ENCODE measurements at regions not wholly inside any gene's neighbourhood (a gene's known extent, or its start where the extent isn't known, plus 50 kb on each side); places are given as distances from the start of the nearest gene placed in this dataset.

GRCh38 chr6:25014369-25014768 is 78.6 kb upstream of the RIPOR2 start:
- peaks cover 23% of the 10 kb centered on the region for H3K4me1 ChIP-seq (ENCODE audit: control insufficient read depth, insufficient read depth, low read length)
- H3K9me3 ChIP-seq (ENCODE audit: control insufficient read depth, insufficient read depth, low read length): no peaks in the 10 kb centered on the region
- no peak overlapping the region for H2AK9ac ChIP-seq (replicated peaks; ENCODE audit: low read depth, low read length, poor library complexity)
- H3K4ac ChIP-seq (ENCODE audit: low read depth, low read length): peak overlapping the region; percentile 2; the same call in 1 of the 2 replicates
- H2BK120ac ChIP-seq (ENCODE audit: low read depth, low read length): peak overlapping the region; percentile 21; the same call in 1 of the 2 replicates
- in situ Hi-C loops (cut with MboI; ENCODE audit: low sequenced_read_pairs) (no loop called here), intact Hi-C loops (cut with micrococcal nuclease) (loop anchor here (5.0 kb wide), 2 partner anchors 237 to 292 kb away; no protein-coding TSS in a partner anchor), dilution Hi-C loops (cut with HindIII; ENCODE audit: low sequenced_read_pairs, unreplicated experiment) (no loop called here)
- no peak overlapping the region for H2AFZ ChIP-seq (replicated peaks; ENCODE audit: low read length, poor library complexity)
- no peak for ATAC-seq (ENCODE audit: low read depth)
- no peaks in the 10 kb centered on the region for H3K79me1 ChIP-seq (ENCODE audit: low read depth in 1 of 2, low read length in 2 of 2)
- peak overlapping the region; percentile 98 for H3K18ac ChIP-seq (ENCODE audit: low read depth, low read length)
- H2AK5ac ChIP-seq (ENCODE audit: low read depth, low read length): peak overlapping the region; percentile 26; the same call in 1 of the 2 replicates
- H3K23ac ChIP-seq (ENCODE audit: low read depth, low read length): no peak overlapping the region; the same call in 1 of the 2 replicates
- H3K4me2 ChIP-seq (ENCODE audit: low read depth, low read length): no peak overlapping the region
- no CpG with 5 or more reads among the region's 3 CpGs for WGBS, 2 experiments (ENCODE audit: extremely low coverage in 2 of 2, insufficient read length in 1 of 2)
- H3K27ac ChIP-seq (ENCODE audit: insufficient read depth, low read length): peak overlapping the region; percentile 1; the same call in 1 of the 2 replicates
- no peaks in the 10 kb centered on the region for H3K36me3 ChIP-seq (ENCODE audit: control insufficient read depth, insufficient read depth, low read length)
- H2BK20ac ChIP-seq (ENCODE audit: low read depth, low read length): peak overlapping the region; percentile 60; the same call in 1 of the 2 replicates
- ChIA-PET POLR2A (ENCODE audit: unreplicated experiment) (no interaction called here), CTCF (interaction anchor here (1.2 kb wide), 1 partner anchor 22 kb away, joined by 4 read pairs; no protein-coding TSS in a partner anchor)
- H3K27me3 ChIP-seq (ENCODE audit: control insufficient read depth, insufficient read depth, low read length): no peaks in the 10 kb centered on the region
- peak overlapping the region; percentile 7 for H4K91ac ChIP-seq (ENCODE audit: insufficient read depth, low read depth, low read length)
- peaks cover 11% of the 10 kb centered on the region for H3K9me1 ChIP-seq (ENCODE audit: insufficient read depth, low read length)
- H3K9ac ChIP-seq (ENCODE audit: low read depth, low read length): no peak overlapping the region
- no peak for DNase-seq
- peak overlapping the region; percentile 38 for H2BK15ac ChIP-seq (ENCODE audit: low read depth, low read length)
- H3K56ac ChIP-seq (ENCODE audit: extremely low read depth, insufficient read depth, low read length): no peak overlapping the region
- peak overlapping the region; percentile 46; the same call in 1 of the 2 replicates for H4K5ac ChIP-seq (ENCODE audit: low read depth, low read length)
- H4K20me1 ChIP-seq (ENCODE audit: insufficient read depth, low read length): no peaks in the 10 kb centered on the region
- 0 out of 2 replicates have a peak overlapping the region, but pooled peaks have one; percentile 26 for H3K14ac ChIP-seq (replicated peaks; ENCODE audit: low read depth, low read length)
- TF ChIP-seq CEBPB (IDR thresholded peaks at IDR 0.05; ENCODE audit: low read depth, low read length): peak; percentile 69
- TF ChIP-seq FOS (IDR thresholded peaks at IDR 0.05; ENCODE audit: low read depth, low read length): no peak
- peak overlapping the region; percentile 28 for H2BK5ac ChIP-seq (ENCODE audit: low read depth, low read length, poor library complexity, severe bottlenecking)
- BruUV-seq (replicated peaks): no TSS peak
- peak overlapping the region; percentile 29 to 52; a peak in 3 of 4 replicates for H4K8ac ChIP-seq (ENCODE audit: low read depth in 2 of 2, low read length in 2 of 2)
- no peak overlapping the region for H3K4me3 ChIP-seq (ENCODE audit: insufficient read depth, low read depth, low read length)

Data from IMR-90 (cell line).